Vagina (tissue), 2 donors: ENCODE measurements at regions not wholly inside any gene's neighbourhood (a gene's known extent, or its start where the extent isn't known, plus 50 kb on each side); places are given as distances from the start of the nearest gene placed in this dataset.

Experiments used
- CTCF ChIP-seq, 3 experiments: fragments of 450-650 bp in 2 of 3; fragments of 200-600 bp in 1 of 3; sonication (generic) in 1 of 3; IDR thresholded peaks; one replicate each; pipeline ENCODE4 v1.5.1; 2017 to 2019; ENCODE audit warnings: antibody characterized with exemption in 3 of 3, mild to moderate bottlenecking in 2 of 3, moderate library complexity in 2 of 3
- POLR2A ChIP-seq, 2 donors: fragments of 450-650 bp; IDR thresholded peaks; one replicate each; pipeline ENCODE4 v1.6.1; 2017; ENCODE audit warnings: antibody characterized with exemption in 2 of 2, mild to moderate bottlenecking in 2 of 2, moderate library complexity in 2 of 2
- POLR2AphosphoS5 ChIP-seq, 2 donors: sonication (generic); formaldehyde crosslinking; IDR thresholded peaks; one replicate each; pipeline ENCODE4 v1.9.0; 2017; ENCODE audit warnings: antibody characterized with exemption in 2 of 2, mild to moderate bottlenecking in 2 of 2, low read depth in 1 of 2; ENCODE audit not compliant: insufficient read depth in 1 of 2

DNA sequence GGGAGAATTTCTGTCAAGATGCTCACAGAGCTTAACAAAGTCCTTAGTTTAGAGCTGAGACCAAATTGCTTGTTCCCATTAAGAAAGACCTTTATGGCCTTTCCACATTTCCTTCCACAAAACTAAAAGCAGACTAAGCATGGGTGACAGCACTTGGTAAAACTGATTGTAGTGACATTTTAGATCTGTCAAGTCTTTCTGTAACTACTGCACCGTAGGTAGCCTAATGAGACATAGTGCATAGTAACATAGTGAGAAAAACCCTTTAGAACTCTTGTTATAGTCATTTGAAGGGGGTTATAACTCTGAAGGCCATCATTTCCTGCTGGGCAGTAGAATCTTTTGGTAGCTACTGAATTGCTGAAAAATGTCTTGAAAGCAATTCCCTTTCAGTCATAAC is 990.9 kb upstream of the CNTN5 start:
- no peak for TF ChIP-seq POLR2A (IDR thresholded peaks at IDR 0.05)
- TF ChIP-seq CTCF (IDR thresholded peaks at IDR 0.05) = no peak
- no peak for TF ChIP-seq POLR2AphosphoS5 (IDR thresholded peaks at IDR 0.05; ENCODE audit: insufficient read depth in 1 of 2, low read depth in 1 of 2)
